ENCODE measurements at regions not wholly inside any gene's neighbourhood (a gene's known extent, or its start where the extent isn't known, plus 50 kb on each side); places are given as distances from the start of the nearest gene placed in this dataset.
"Not testable (repeated sequence)": the region's sequence is repeated elsewhere in the genome, so short reads cannot be mapped to it uniquely, and the experiment has no call there.

GRCh38 chr16:18263046-18263445, 73.5 kb downstream of the NPIPA8 start:
- not testable (repeated sequence) for DNase-seq

- not testable (repeated sequence) for DNase-seq
These were observed 74.7 kb downstream of the NPIPA8 start for GRCh38 chr16:18261848-18262247.

GRCh38 chr16:18259496-18260176, 76.9 kb downstream of the NPIPA8 start:
- not testable (repeated sequence) for DNase-seq

- not testable (repeated sequence) for DNase-seq
These were observed 83.6 kb downstream of the NPIPA8 start for GRCh38 chr16:18252943-18253342.

GRCh38 chr16:18230505-18230904, 106.0 kb downstream of the NPIPA8 start:
- peak; percentile 54 for DNase-seq

- not testable (repeated sequence) for DNase-seq
These were observed 114.2 kb downstream of the NPIPA8 start for GRCh38 chr16:18222054-18223009.

- DNase-seq: not testable (repeated sequence)
These were observed 118.8 kb downstream of the NPIPA8 start for GRCh38 chr16:18217741-18218140.

GRCh38 chr16:18216814-18217213, 119.7 kb downstream of the NPIPA8 start:
- DNase-seq: not testable (repeated sequence)

- DNase-seq: not testable (repeated sequence)
These were observed 122.7 kb downstream of the NPIPA8 start for GRCh38 chr16:18213810-18214209.

- DNase-seq: not testable (repeated sequence)
These were observed 125.0 kb downstream of the NPIPA8 start for GRCh38 chr16:18211505-18211904.

GRCh38 chr16:18204786-18205185, 131.8 kb downstream of the NPIPA8 start:
- not testable (repeated sequence) for DNase-seq

GRCh38 chr16:18204309-18204708, 132.2 kb downstream of the NPIPA8 start:
- not testable (repeated sequence) for DNase-seq

- not testable (repeated sequence) for DNase-seq
These were observed 135.0 kb downstream of the NPIPA8 start for GRCh38 chr16:18201511-18201910.

- DNase-seq: not testable (repeated sequence)
These were observed 144.1 kb downstream of the NPIPA8 start for GRCh38 chr16:18192389-18192788.

GRCh38 chr16:18190179-18190578, 146.4 kb downstream of the NPIPA8 start:
- DNase-seq: not testable (repeated sequence)

GRCh38 chr16:18184755-18185154, 151.8 kb downstream of the NPIPA8 start:
- not testable (repeated sequence) for DNase-seq

GRCh38 chr16:18181028-18181427, 155.5 kb downstream of the NPIPA8 start:
- not testable (repeated sequence) for DNase-seq

GRCh38 chr16:18173945-18174497, 162.5 kb downstream of the NPIPA8 start:
- DNase-seq: not testable (repeated sequence)

GRCh38 chr16:18162293-18162692, 174.2 kb downstream of the NPIPA8 start:
- peak; percentile 2 for DNase-seq

- not testable (repeated sequence) for DNase-seq
These were observed 175.3 kb downstream of the NPIPA8 start for GRCh38 chr16:18161224-18161623.

GRCh38 chr16:18159185-18159584, 177.4 kb downstream of the NPIPA8 start:
- not testable (repeated sequence) for DNase-seq

GRCh38 chr16:18157854-18158253, 178.7 kb downstream of the NPIPA8 start:
- not testable (repeated sequence) for DNase-seq

- DNase-seq: not testable (repeated sequence)
These were observed 183.7 kb downstream of the NPIPA8 start for GRCh38 chr16:18152832-18153231.
